ENCODE measurements at regions not wholly inside any gene's neighbourhood (a gene's known extent, or its start where the extent isn't known, plus 50 kb on each side); places are given as distances from the start of the nearest gene placed in this dataset.

GRCh38 chr18:79608069-79608468, 71.5 kb upstream of the CTDP1 start:
- TF ChIP-seq CTCF (IDR thresholded peaks at IDR 0.05; ENCODE audit: extremely low read depth, missing control alignments) = no peak
- DNase-seq (ENCODE audit: low spot score) = no peak

- no peak for DNase-seq (ENCODE audit: low spot score)
- no peak for TF ChIP-seq CTCF (IDR thresholded peaks at IDR 0.05; ENCODE audit: extremely low read depth, missing control alignments)
Measured at GRCh38 chr18:79608535-79608934, 71.1 kb upstream of the CTDP1 start.

DNA sequence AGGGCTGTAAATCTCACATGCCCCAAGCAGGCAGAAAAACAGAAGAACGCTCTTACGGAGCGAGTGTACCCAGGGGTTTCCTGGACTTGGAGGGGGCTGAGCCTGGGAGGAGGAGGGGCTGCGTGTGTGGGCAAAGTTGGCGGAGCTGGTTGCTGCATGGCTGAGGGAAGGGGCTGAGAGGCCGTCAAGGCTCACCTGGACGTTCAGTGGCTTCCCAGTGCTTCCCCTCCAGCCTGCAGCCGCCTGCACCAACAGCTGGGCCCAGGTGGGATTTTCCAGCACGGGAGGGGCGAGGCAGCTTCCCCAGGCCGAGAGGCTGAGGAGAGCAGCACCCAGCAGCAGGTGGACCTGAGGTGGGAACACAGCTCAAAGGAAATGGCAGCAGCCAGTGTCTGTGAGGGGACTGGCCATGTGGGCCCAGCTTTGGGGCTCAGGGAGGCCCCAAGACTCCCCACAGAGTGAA, 70.6 kb upstream of the CTDP1 start:
- no peak for TF ChIP-seq CTCF (IDR thresholded peaks at IDR 0.05; ENCODE audit: extremely low read depth, missing control alignments)
- no peak for DNase-seq (ENCODE audit: low spot score)

DNA sequence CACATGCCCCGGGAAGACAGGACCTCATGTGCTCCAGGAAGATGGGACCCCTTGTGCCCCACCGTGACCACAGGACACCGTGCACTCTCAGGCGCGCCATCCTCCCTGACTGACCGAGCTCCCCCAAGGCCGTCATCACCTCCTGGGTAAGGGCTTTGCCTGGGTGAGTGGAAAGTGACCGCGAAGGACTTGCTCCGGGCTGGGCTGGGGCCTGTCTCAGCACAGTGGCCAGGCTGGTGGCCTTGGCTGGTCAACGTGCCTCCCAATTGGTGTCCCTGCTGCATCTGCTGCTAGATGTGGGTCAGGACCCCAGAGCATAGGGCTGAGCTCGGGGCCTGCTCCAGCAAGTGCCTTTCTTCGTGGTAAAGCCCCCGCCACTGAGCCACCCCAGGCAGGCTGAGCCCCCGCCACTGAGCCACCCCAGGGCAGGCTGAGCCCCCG, 69.7 kb upstream of the CTDP1 start:
- no peak for DNase-seq (ENCODE audit: low spot score)
- no peak for TF ChIP-seq CTCF (IDR thresholded peaks at IDR 0.05; ENCODE audit: extremely low read depth, missing control alignments)

DNA sequence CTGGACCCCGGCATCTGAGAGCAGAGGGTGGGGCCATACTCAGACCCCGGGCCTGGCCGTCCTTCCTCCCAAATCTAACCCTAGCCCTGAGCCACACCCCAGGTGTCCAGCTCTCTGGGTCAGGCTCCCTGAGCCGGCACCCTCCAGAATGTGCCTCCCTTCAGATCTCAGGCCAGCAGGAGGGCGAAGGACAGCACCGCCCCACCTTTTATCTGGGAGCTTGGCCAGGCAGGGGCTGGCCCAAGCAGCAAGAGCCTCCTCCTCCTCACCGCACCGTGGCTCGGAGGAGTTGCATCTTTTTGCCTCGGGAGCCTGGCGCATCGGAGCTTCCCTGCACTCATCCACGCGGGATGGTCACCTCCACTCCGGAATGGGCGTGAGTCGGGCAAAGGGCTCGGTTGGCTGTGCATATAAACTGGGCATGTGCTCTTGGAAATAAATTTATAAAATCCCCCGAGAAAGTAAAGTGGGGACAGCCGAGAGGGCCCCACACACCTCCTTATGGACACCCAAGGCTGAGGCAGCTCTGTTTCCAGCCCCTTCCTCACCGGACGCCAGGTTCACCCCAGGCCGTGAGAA, 69.1 kb upstream of the CTDP1 start:
- no peak for DNase-seq (ENCODE audit: low spot score)
- TF ChIP-seq CTCF (IDR thresholded peaks at IDR 0.05; ENCODE audit: extremely low read depth, missing control alignments) = no peak

GRCh38 chr18:79611040-79611681, 68.4 kb upstream of the CTDP1 start:
- DNase-seq (ENCODE audit: low spot score) = no peak
- TF ChIP-seq CTCF (IDR thresholded peaks at IDR 0.05; ENCODE audit: extremely low read depth, missing control alignments) = no peak

DNA sequence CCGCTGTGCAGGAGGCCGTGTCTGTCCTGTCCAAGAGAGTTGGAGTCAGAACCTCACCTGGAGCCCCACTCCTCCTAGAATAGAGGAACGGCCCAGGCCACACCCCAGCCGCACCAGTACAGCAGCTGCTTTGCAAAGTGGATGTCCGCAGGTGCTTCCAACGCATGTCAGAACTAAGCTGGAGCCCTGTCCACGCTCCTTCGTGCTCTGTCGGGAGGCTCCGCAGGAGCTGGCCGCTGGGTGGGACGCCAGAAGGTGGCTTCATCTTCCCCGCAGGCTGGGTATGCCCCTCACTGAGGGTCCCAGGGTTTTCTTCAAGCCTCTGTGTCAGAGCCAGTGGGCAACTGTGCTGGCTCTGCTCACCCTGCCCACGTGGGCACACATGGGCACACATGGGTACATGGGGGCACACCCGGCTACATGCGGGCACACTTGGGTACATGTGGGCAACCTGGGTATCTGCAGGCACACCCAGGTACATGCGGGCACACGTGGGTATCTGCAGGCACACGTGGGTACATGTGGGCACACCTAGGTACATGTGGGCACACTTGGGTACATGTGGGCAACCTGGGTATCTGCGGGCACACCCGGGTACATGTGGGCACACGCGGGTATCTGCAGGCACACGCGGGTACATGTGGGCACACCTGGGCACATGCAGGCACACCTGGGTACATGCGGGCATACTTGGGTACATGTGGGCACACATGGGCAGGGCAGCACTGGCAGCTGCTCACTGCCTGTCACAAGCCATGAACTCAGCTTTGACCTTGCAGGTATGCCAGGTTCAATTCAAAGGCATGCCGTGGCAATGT, 67.1 kb upstream of the CTDP1 start:
- no peak for DNase-seq (ENCODE audit: low spot score)
- TF ChIP-seq CTCF (IDR thresholded peaks at IDR 0.05; ENCODE audit: extremely low read depth, missing control alignments) = no peak

Measured in GM20000 (cell line).